ENCODE measurements at regions not wholly inside any gene's neighbourhood (a gene's known extent, or its start where the extent isn't known, plus 50 kb on each side); places are given as distances from the start of the nearest gene placed in this dataset.

DNA sequence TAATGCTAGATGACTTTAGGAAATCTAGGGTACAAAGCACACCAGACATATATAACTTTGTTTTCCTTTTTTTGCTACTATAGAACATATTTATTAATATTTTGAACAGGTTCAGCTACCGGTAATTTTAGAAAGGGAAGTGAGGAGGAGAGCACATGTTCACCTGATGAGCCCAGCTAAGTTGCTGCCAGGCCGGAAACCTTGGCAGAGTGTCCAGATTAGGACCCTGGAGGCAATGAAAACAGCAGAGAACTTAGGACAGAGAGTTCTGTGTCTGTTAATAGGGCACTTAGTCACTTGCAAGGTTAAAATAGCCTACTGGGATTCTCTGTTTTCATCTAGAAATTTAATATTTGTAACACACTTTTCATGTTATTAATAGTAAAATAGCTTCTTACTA lies 348.9 kb upstream of the CPEB2 start:
- Histone ChIP-seq H3K4me1 (ENCODE audit: control insufficient read depth, insufficient read depth, low read length) (no peaks in the 10 kb centered on the region), H3K27ac (ENCODE audit: low read length) (no peak overlapping the region), H3K27me3 (ENCODE audit: control insufficient read depth, insufficient read depth, low read length) (no peaks in the 10 kb centered on the region), H3K36me3 (ENCODE audit: control insufficient read depth, insufficient read depth, low read length) (no peaks in the 10 kb centered on the region), H3K4me3 (ENCODE audit: low read length) (no peak overlapping the region), H3K9me3 (ENCODE audit: control insufficient read depth, low read depth, low read length) (peaks cover 3% of the 10 kb centered on the region)
- no peak for DNase-seq
- WGBS (ENCODE audit: insufficient coverage, low lambda C conversion rate) = 100% methylated on average over 2 of the region's 2 CpGs

DNA sequence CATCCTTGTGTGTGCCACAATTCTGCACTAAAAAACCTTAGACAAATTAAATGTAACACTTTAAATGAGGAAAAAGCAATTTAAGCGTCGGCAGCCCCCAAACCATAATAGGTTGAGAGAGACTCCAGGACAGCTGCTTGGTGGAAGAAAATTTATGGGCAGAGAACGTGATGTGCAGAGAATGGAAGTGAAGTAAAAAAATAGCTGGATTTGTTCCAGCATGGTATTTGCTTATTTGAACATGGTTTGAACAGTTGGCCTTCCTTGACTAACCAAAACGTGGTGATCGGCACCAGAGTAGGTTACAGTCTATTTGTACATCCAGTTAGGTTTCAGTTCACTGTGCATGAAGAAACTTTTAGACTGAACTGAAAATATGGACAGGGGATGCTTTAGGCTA lies 343.0 kb upstream of the CPEB2 start:
- Histone ChIP-seq H3K27me3 (ENCODE audit: control insufficient read depth, insufficient read depth, low read length) (no peaks in the 10 kb centered on the region), H3K4me3 (ENCODE audit: low read length) (no peak overlapping the region), H3K27ac (ENCODE audit: low read length) (no peak overlapping the region), H3K4me1 (ENCODE audit: control insufficient read depth, insufficient read depth, low read length) (no peaks in the 10 kb centered on the region), H3K9me3 (ENCODE audit: control insufficient read depth, low read depth, low read length) (no peaks in the 10 kb centered on the region), H3K36me3 (ENCODE audit: control insufficient read depth, insufficient read depth, low read length) (no peaks in the 10 kb centered on the region)
- DNase-seq = no peak
- 83% methylated on average over 1 of the region's 5 CpGs for WGBS (ENCODE audit: insufficient coverage, low lambda C conversion rate)

DNA sequence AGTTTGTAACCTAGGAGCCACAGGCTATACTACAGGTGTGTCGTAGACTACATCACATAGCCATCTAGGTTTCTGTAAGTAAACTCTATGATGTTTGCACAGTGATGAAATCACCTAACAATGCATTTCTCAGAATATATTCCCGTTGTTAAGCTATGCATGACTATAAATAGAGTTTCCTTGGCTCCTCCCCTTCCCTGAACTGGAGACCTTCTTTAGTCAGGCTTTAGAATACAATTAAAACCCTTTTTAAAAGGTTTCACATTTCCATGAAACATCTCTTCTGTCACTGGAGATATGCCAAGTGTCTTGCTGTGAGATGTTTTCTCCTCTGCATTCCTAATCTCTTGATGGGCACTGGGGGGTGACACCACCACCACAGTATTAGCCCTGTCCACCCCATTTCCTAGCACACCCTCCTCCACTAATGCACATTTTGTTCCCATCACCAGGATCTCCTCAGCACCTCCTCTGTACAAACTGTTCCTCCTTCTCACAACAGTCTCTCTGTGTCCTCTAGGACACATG lies 334.6 kb upstream of the CPEB2 start:
- DNase-seq = no peak
- no peaks in the 10 kb centered on the region for H3K4me1 ChIP-seq (ENCODE audit: control insufficient read depth, insufficient read depth, low read length)
- 33% methylated on average over 1 of the region's 2 CpGs for WGBS (ENCODE audit: insufficient coverage, low lambda C conversion rate)

DNA sequence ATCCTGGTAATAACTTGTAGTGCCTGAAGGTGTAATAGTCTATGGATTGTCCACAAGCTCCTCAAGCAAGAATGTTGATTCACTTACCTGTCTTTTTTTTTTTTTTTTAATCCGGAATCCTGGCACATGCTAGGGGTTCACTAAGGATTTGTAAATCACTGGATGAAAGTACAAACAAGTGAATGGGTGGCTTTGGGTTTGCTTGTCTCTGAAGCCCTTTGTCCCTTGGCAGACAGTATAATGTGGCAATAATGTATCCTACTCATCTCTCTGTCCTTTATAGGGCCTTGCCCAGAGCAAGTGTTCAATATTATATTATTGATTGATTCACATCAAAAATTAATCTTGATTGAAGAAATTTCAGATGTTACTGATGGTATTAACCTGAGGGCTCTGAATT lies 334.0 kb upstream of the CPEB2 start:
- WGBS (ENCODE audit: insufficient coverage, low lambda C conversion rate) = no CpG with 5 or more reads among the region's 1 CpG
- no peak overlapping the region for H3K27ac ChIP-seq (ENCODE audit: low read length)
- no peaks in the 10 kb centered on the region for H3K27me3 ChIP-seq (ENCODE audit: control insufficient read depth, insufficient read depth, low read length)
- DNase-seq = no peak
- no peaks in the 10 kb centered on the region for H3K9me3 ChIP-seq (ENCODE audit: control insufficient read depth, low read depth, low read length)
- H3K4me1 ChIP-seq (ENCODE audit: control insufficient read depth, insufficient read depth, low read length) = no peaks in the 10 kb centered on the region
- H3K36me3 ChIP-seq (ENCODE audit: control insufficient read depth, insufficient read depth, low read length) = no peaks in the 10 kb centered on the region
- H3K4me3 ChIP-seq (ENCODE audit: low read length) = no peak overlapping the region

More for the DNA sequence above, 334.6 kb upstream of the CPEB2 start:
- no peaks in the 10 kb centered on the region for H3K27me3 ChIP-seq (ENCODE audit: control insufficient read depth, insufficient read depth, low read length)
- H3K36me3 ChIP-seq (ENCODE audit: control insufficient read depth, insufficient read depth, low read length) = no peaks in the 10 kb centered on the region
- no peak overlapping the region for H3K27ac ChIP-seq (ENCODE audit: low read length)
- no peak overlapping the region for H3K4me3 ChIP-seq (ENCODE audit: low read length)
- H3K9me3 ChIP-seq (ENCODE audit: control insufficient read depth, low read depth, low read length) = no peaks in the 10 kb centered on the region

- no peaks in the 10 kb centered on the region for H3K9me3 ChIP-seq (ENCODE audit: control insufficient read depth, low read depth, low read length)
- H3K27ac ChIP-seq (ENCODE audit: low read length) = no peak overlapping the region
- H3K4me1 ChIP-seq (ENCODE audit: control insufficient read depth, insufficient read depth, low read length) = no peaks in the 10 kb centered on the region
- H3K4me3 ChIP-seq (ENCODE audit: low read length) = no peak overlapping the region
- H3K27me3 ChIP-seq (ENCODE audit: control insufficient read depth, insufficient read depth, low read length) = no peaks in the 10 kb centered on the region
- no peak for DNase-seq
- 74% methylated on average over 3 of the region's 5 CpGs for WGBS (ENCODE audit: insufficient coverage, low lambda C conversion rate)
- H3K36me3 ChIP-seq (ENCODE audit: control insufficient read depth, insufficient read depth, low read length) = no peaks in the 10 kb centered on the region
Measured at GRCh38 chr4:14669371-14669770, 332.9 kb upstream of the CPEB2 start.

DNA sequence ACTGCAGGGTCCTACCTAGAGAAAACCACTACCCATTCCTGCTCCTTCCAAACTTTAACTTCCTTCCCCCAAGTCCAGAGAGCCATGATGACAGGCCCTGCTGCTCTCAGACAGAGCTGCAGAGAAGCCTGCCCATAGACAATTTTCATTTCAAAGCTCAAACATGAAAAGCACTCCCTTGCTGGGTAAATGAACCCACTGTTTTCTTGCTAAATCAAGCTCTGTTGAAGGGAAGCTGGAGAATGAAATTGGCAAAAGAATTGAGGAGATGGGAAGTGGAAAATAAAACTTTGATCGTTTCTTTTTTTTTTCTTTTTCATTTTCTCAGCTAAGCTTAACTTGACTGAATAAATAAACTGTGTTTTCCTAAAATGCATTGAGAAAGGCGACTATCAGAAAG lies 331.1 kb upstream of the CPEB2 start:
- WGBS (ENCODE audit: insufficient coverage, low lambda C conversion rate) = no CpG with 5 or more reads among the region's 2 CpGs
- Histone ChIP-seq H3K36me3 (ENCODE audit: control insufficient read depth, insufficient read depth, low read length) (no peaks in the 10 kb centered on the region), H3K27me3 (ENCODE audit: control insufficient read depth, insufficient read depth, low read length) (no peaks in the 10 kb centered on the region), H3K4me3 (ENCODE audit: low read length) (no peak overlapping the region), H3K9me3 (ENCODE audit: control insufficient read depth, low read depth, low read length) (no peaks in the 10 kb centered on the region), H3K27ac (ENCODE audit: low read length) (no peak overlapping the region), H3K4me1 (ENCODE audit: control insufficient read depth, insufficient read depth, low read length) (no peaks in the 10 kb centered on the region)
- no peak for DNase-seq

DNA sequence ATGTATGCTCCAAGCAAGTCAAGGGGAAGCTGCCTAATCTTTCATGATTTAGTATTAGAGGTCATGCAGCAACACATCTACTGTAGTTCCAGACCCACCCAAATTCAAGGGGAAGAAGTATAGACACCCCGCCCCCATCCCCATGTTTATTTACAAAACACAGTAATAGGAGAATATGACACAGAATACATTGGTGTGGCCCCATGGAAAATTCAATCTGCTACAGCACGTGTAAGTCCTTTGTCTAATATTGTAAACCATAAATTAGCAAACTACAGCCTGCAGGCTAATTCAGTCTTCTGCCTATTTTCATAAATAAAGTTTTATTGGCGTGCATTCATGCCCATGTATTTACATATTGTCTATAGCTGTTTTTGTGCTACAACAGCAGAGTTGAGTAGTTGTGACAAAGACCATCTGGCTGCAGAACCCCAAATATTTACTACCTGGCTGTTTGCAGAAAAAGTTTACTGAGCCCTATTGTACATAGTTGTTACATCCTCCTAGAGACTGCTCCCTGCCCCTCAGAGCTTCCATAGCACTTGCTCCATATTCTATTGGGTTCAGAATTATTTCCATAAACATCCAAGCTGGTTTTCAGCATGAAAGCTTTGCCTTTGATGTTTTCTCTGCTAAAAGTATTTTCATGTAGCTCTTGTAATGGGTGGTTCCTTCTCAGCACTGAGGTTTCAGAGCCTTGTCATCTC lies 326.8 kb upstream of the CPEB2 start:
- Histone ChIP-seq H3K9me3 (ENCODE audit: control insufficient read depth, low read depth, low read length) (no peaks in the 10 kb centered on the region), H3K4me1 (ENCODE audit: control insufficient read depth, insufficient read depth, low read length) (no peaks in the 10 kb centered on the region), H3K27ac (ENCODE audit: low read length) (no peak overlapping the region), H3K4me3 (ENCODE audit: low read length) (no peak overlapping the region), H3K27me3 (ENCODE audit: control insufficient read depth, insufficient read depth, low read length) (no peaks in the 10 kb centered on the region), H3K36me3 (ENCODE audit: control insufficient read depth, insufficient read depth, low read length) (no peaks in the 10 kb centered on the region)
- no peak for DNase-seq
- WGBS (ENCODE audit: insufficient coverage, low lambda C conversion rate) = 58% methylated on average over 2 of the region's 3 CpGs

DNA sequence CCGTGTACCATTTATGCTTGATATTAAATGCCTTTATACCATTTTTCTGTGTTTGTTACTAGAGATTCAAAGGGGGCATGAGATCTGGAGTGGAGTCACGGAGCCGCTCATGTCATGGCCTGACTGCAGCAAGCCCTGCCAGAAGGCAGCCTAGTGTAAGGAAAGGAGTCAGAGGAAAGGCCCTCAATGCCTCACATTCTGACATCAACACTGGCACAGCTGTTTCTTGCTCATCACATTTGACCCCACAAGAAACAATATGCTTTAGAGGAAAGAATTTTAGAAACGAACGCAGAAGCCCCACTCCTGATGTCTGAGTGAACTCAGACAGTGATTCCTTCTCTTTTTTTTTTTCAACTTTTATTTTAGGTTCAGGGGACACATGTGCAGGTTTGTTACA lies 322.4 kb upstream of the CPEB2 start:
- no peak overlapping the region for H3K4me3 ChIP-seq (ENCODE audit: low read length)
- no peak for DNase-seq
- WGBS (ENCODE audit: insufficient coverage, low lambda C conversion rate) = no CpG with 5 or more reads among the region's 5 CpGs
- H3K9me3 ChIP-seq (ENCODE audit: control insufficient read depth, low read depth, low read length) = no peaks in the 10 kb centered on the region
- H3K36me3 ChIP-seq (ENCODE audit: control insufficient read depth, insufficient read depth, low read length) = no peaks in the 10 kb centered on the region
- H3K27me3 ChIP-seq (ENCODE audit: control insufficient read depth, insufficient read depth, low read length) = no peaks in the 10 kb centered on the region
- no peaks in the 10 kb centered on the region for H3K4me1 ChIP-seq (ENCODE audit: control insufficient read depth, insufficient read depth, low read length)
- no peak overlapping the region for H3K27ac ChIP-seq (ENCODE audit: low read length)

DNA sequence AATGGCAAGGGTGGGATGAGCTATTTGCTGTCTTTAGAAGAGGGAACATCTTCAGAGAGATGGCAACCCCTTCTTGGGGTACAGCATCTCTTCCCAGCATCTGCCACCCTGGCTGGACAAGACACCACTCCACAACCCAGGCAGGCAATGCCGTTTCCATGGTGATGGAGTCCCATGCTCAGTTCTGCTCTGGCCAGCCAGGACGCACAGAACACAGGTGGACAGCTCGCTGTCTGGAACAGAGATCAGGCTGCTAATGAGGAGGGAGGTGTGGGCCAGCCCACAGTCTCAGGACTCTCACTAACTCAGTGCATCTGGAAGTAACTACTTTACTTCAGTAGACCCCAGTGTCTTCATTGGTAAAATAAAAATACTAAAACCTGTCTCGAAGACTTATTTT lies 321.0 kb upstream of the CPEB2 start:
- no peaks in the 10 kb centered on the region for H3K36me3 ChIP-seq (ENCODE audit: control insufficient read depth, insufficient read depth, low read length)
- no peaks in the 10 kb centered on the region for H3K4me1 ChIP-seq (ENCODE audit: control insufficient read depth, insufficient read depth, low read length)
- H3K27ac ChIP-seq (ENCODE audit: low read length) = no peak overlapping the region
- H3K4me3 ChIP-seq (ENCODE audit: low read length) = no peak overlapping the region
- no peaks in the 10 kb centered on the region for H3K9me3 ChIP-seq (ENCODE audit: control insufficient read depth, low read depth, low read length)
- H3K27me3 ChIP-seq (ENCODE audit: control insufficient read depth, insufficient read depth, low read length) = no peaks in the 10 kb centered on the region
- DNase-seq = no peak
- 86% methylated on average over 1 of the region's 4 CpGs for WGBS (ENCODE audit: insufficient coverage, low lambda C conversion rate)

DNA sequence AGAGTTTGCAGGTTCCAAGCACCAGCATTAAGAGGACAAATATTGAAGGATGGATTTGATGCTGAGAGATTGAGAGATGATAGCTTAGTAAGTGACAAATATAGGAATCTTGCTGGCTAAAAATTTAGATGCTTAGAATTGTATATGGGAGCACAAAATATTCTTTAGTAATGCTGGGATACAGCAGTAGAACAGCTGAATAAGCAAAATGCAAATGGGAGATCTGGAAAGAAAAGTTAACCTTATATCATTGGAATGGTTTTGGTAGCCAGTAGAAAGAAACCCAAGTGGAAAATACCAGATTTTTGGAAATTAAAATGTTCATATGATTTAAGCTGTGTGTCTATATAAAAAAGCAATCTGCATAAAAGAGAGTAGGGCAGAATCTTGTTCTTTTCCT lies 308.6 kb upstream of the CPEB2 start:
- Histone ChIP-seq H3K36me3 (ENCODE audit: control insufficient read depth, insufficient read depth, low read length) (no peaks in the 10 kb centered on the region), H3K4me3 (ENCODE audit: low read length) (no peak overlapping the region), H3K4me1 (ENCODE audit: control insufficient read depth, insufficient read depth, low read length) (no peaks in the 10 kb centered on the region), H3K9me3 (ENCODE audit: control insufficient read depth, low read depth, low read length) (no peaks in the 10 kb centered on the region), H3K27me3 (ENCODE audit: control insufficient read depth, insufficient read depth, low read length) (no peaks in the 10 kb centered on the region), H3K27ac (ENCODE audit: low read length) (no peak overlapping the region)
- no peak for DNase-seq
